ENCODE measurements at regions not wholly inside any gene's neighbourhood (a gene's known extent, or its start where the extent isn't known, plus 50 kb on each side); places are given as distances from the start of the nearest gene placed in this dataset.
A peak's percentile ranks its signal among the peaks of the same experiment; 100 is the strongest.
"Not testable (repeated sequence)": the region's sequence is repeated elsewhere in the genome, so short reads cannot be mapped to it uniquely, and the experiment has no call there.

- H3K9me3 ChIP-seq (ENCODE audit: control extremely low read depth in 1 of 5, control insufficient read depth in 4 of 5, insufficient read depth in 2 of 5, low read depth in 1 of 5, low read length in 4 of 5), result no peaks in the 10 kb centered on the region
- ChIA-PET CTCF (no interaction called here), POLR2A (no interaction called here)
- H3K4me3 ChIP-seq (ENCODE audit: control insufficient read depth in 1 of 7, extremely low read depth in 1 of 7, insufficient read depth in 4 of 7, low read depth in 2 of 7, low read length in 6 of 7), result no peak overlapping the region
- H3K4me1 ChIP-seq (ENCODE audit: control extremely low read depth in 1 of 4, control insufficient read depth in 4 of 4, insufficient read depth in 4 of 4, low read length in 3 of 4), result no peaks in the 10 kb centered on the region
- 85% methylated on average over 2 of the region's 3 CpGs for WGBS (ENCODE audit: insufficient coverage)
- no peaks in the 10 kb centered on the region for H3K36me3 ChIP-seq (ENCODE audit: control insufficient read depth in 4 of 4, insufficient read depth in 4 of 4, low read length in 3 of 4)
- peaks cover 0 to 26% (median 5%) of the 10 kb centered on the region in 5 experiments for H3K27me3 ChIP-seq (replicated peaks in 2 of 5; ENCODE audit: control insufficient read depth in 4 of 5, insufficient read depth in 5 of 5, low read length in 4 of 5)
- DNase-seq, result peak in 2 of 3 donors; percentile 2 to 3
- H3K27ac ChIP-seq (ENCODE audit: insufficient read depth in 1 of 2, low read depth in 1 of 2, low read length in 2 of 2, poor library complexity in 1 of 2, severe bottlenecking in 2 of 2), result no peak overlapping the region
Measured at GRCh38 chr9:1922026-1922425, 93.1 kb upstream of the SMARCA2 start.

- WGBS (ENCODE audit: insufficient coverage), result 95% methylated on average over 4 of the region's 6 CpGs
- H3K27me3 ChIP-seq (replicated peaks in 2 of 5; ENCODE audit: control insufficient read depth in 4 of 5, insufficient read depth in 5 of 5, low read length in 4 of 5), result peaks cover 0 to 3% (median 0%) of the 10 kb centered on the region in 5 experiments
- no peak for DNase-seq
- ChIA-PET CTCF (interaction anchor here (1.4 kb wide), 1 partner anchor 14 kb away, joined by 6 read pairs; no protein-coding TSS in a partner anchor), POLR2A (no interaction called here)
- H3K4me3 ChIP-seq (ENCODE audit: control insufficient read depth in 1 of 7, extremely low read depth in 1 of 7, insufficient read depth in 4 of 7, low read depth in 2 of 7, low read length in 6 of 7), result no peak overlapping the region
- no peaks in the 10 kb centered on the region for H3K36me3 ChIP-seq (ENCODE audit: control insufficient read depth in 4 of 4, insufficient read depth in 4 of 4, low read length in 3 of 4)
- no peaks in the 10 kb centered on the region for H3K4me1 ChIP-seq (ENCODE audit: control extremely low read depth in 1 of 4, control insufficient read depth in 4 of 4, insufficient read depth in 4 of 4, low read length in 3 of 4)
- H3K9me3 ChIP-seq (ENCODE audit: control extremely low read depth in 1 of 5, control insufficient read depth in 4 of 5, insufficient read depth in 2 of 5, low read depth in 1 of 5, low read length in 4 of 5), result no peaks in the 10 kb centered on the region
- H3K27ac ChIP-seq (ENCODE audit: insufficient read depth in 1 of 2, low read depth in 1 of 2, low read length in 2 of 2, poor library complexity in 1 of 2, severe bottlenecking in 2 of 2), result no peak overlapping the region
Measured at GRCh38 chr9:1927546-1927945, 87.6 kb upstream of the SMARCA2 start.

- no CpG with 5 or more reads among the region's 2 CpGs for WGBS (ENCODE audit: insufficient coverage)
- peaks cover 0 to 3% (median 0%) of the 10 kb centered on the region in 5 experiments for H3K27me3 ChIP-seq (replicated peaks in 2 of 5; ENCODE audit: control insufficient read depth in 4 of 5, insufficient read depth in 5 of 5, low read length in 4 of 5)
- ChIA-PET POLR2A (interaction anchor here (0.6 kb wide), 1 partner anchor 29 kb away, joined by 4 read pairs; no protein-coding TSS in a partner anchor), CTCF (no interaction called here)
- H3K4me1 ChIP-seq (ENCODE audit: control extremely low read depth in 1 of 4, control insufficient read depth in 4 of 4, insufficient read depth in 4 of 4, low read length in 3 of 4), result no peaks in the 10 kb centered on the region
- DNase-seq, result no peak
- no peak overlapping the region for H3K27ac ChIP-seq (ENCODE audit: insufficient read depth in 1 of 2, low read depth in 1 of 2, low read length in 2 of 2, poor library complexity in 1 of 2, severe bottlenecking in 2 of 2)
- H3K9me3 ChIP-seq (ENCODE audit: control extremely low read depth in 1 of 5, control insufficient read depth in 4 of 5, insufficient read depth in 2 of 5, low read depth in 1 of 5, low read length in 4 of 5), result no peaks in the 10 kb centered on the region
- no peak overlapping the region for H3K4me3 ChIP-seq (ENCODE audit: control insufficient read depth in 1 of 7, extremely low read depth in 1 of 7, insufficient read depth in 4 of 7, low read depth in 2 of 7, low read length in 6 of 7)
- H3K36me3 ChIP-seq (ENCODE audit: control insufficient read depth in 4 of 4, insufficient read depth in 4 of 4, low read length in 3 of 4), result no peaks in the 10 kb centered on the region
Measured at GRCh38 chr9:1929134-1929533, 86.0 kb upstream of the SMARCA2 start.

GRCh38 chr9:1929722-1930244 lies 85.4 kb upstream of the SMARCA2 start:
- POLR2A ChIA-PET, result no interaction called here

GRCh38 chr9:1930245-1930736 lies 84.9 kb upstream of the SMARCA2 start:
- WGBS (ENCODE audit: insufficient coverage), result 100% methylated on average over 3 of the region's 9 CpGs

More at GRCh38 chr9:1929722-1930244, 85.4 kb upstream of the SMARCA2 start:
- CTCF ChIA-PET, result no interaction called here
- H3K27me3 ChIP-seq (replicated peaks in 2 of 5; ENCODE audit: control insufficient read depth in 4 of 5, insufficient read depth in 5 of 5, low read length in 4 of 5), result peaks cover 0 to 3% (median 0%) of the 10 kb centered on the region in 5 experiments
- no peaks in the 10 kb centered on the region for H3K4me1 ChIP-seq (ENCODE audit: control extremely low read depth in 1 of 4, control insufficient read depth in 4 of 4, insufficient read depth in 4 of 4, low read length in 3 of 4)
- no peak overlapping the region for H3K27ac ChIP-seq (ENCODE audit: insufficient read depth in 1 of 2, low read depth in 1 of 2, low read length in 2 of 2, poor library complexity in 1 of 2, severe bottlenecking in 2 of 2)
- H3K4me3 ChIP-seq (ENCODE audit: control insufficient read depth in 1 of 7, extremely low read depth in 1 of 7, insufficient read depth in 4 of 7, low read depth in 2 of 7, low read length in 6 of 7), result no peak overlapping the region
- WGBS (ENCODE audit: insufficient coverage), result 100% methylated on average over 3 of the region's 5 CpGs
- no peaks in the 10 kb centered on the region for H3K36me3 ChIP-seq (ENCODE audit: control insufficient read depth in 4 of 4, insufficient read depth in 4 of 4, low read length in 3 of 4)
- DNase-seq, result no peak
- no peaks in the 10 kb centered on the region for H3K9me3 ChIP-seq (ENCODE audit: control extremely low read depth in 1 of 5, control insufficient read depth in 4 of 5, insufficient read depth in 2 of 5, low read depth in 1 of 5, low read length in 4 of 5)

GRCh38 chr9:1938135-1938534 lies 77.0 kb upstream of the SMARCA2 start:
- H3K4me3 ChIP-seq (ENCODE audit: control insufficient read depth in 1 of 7, extremely low read depth in 1 of 7, insufficient read depth in 4 of 7, low read depth in 2 of 7, low read length in 6 of 7), result no peak overlapping the region
- H3K36me3 ChIP-seq (ENCODE audit: control insufficient read depth in 4 of 4, insufficient read depth in 4 of 4, low read length in 3 of 4), result no peaks in the 10 kb centered on the region
- 88% methylated on average over 1 of the region's 1 CpG for WGBS (ENCODE audit: insufficient coverage)
- POLR2A ChIA-PET, result no interaction called here
- no peak overlapping the region for H3K27ac ChIP-seq (ENCODE audit: insufficient read depth in 1 of 2, low read depth in 1 of 2, low read length in 2 of 2, poor library complexity in 1 of 2, severe bottlenecking in 2 of 2)
- no peaks in the 10 kb centered on the region for H3K4me1 ChIP-seq (ENCODE audit: control extremely low read depth in 1 of 4, control insufficient read depth in 4 of 4, insufficient read depth in 4 of 4, low read length in 3 of 4)
- H3K27me3 ChIP-seq (replicated peaks in 2 of 5; ENCODE audit: control insufficient read depth in 4 of 5, insufficient read depth in 5 of 5, low read length in 4 of 5), result no peaks in the 10 kb centered on the region
- no peak for DNase-seq
- H3K9me3 ChIP-seq (ENCODE audit: control extremely low read depth in 1 of 5, control insufficient read depth in 4 of 5, insufficient read depth in 2 of 5, low read depth in 1 of 5, low read length in 4 of 5), result peaks cover 0 to 2% (median 0%) of the 10 kb centered on the region in 5 experiments
- CTCF ChIA-PET, result no interaction called here

More at GRCh38 chr9:1930245-1930736, 84.9 kb upstream of the SMARCA2 start:
- POLR2A ChIA-PET; H3K4me1 ChIP-seq (ENCODE audit: control extremely low read depth in 1 of 4, control insufficient read depth in 4 of 4, insufficient read depth in 4 of 4, low read length in 3 of 4); H3K4me3 ChIP-seq (ENCODE audit: control insufficient read depth in 1 of 7, extremely low read depth in 1 of 7, insufficient read depth in 4 of 7, low read depth in 2 of 7, low read length in 6 of 7); H3K27me3 ChIP-seq (replicated peaks in 2 of 5; ENCODE audit: control insufficient read depth in 4 of 5, insufficient read depth in 5 of 5, low read length in 4 of 5); CTCF ChIA-PET; H3K9me3 ChIP-seq (ENCODE audit: control extremely low read depth in 1 of 5, control insufficient read depth in 4 of 5, insufficient read depth in 2 of 5, low read depth in 1 of 5, low read length in 4 of 5); H3K27ac ChIP-seq (ENCODE audit: insufficient read depth in 1 of 2, low read depth in 1 of 2, low read length in 2 of 2, poor library complexity in 1 of 2, severe bottlenecking in 2 of 2); H3K36me3 ChIP-seq (ENCODE audit: control insufficient read depth in 4 of 4, insufficient read depth in 4 of 4, low read length in 3 of 4): not testable (repeated sequence)
- peak in 1 of 3 donors; percentile 6 for DNase-seq

- CTCF ChIA-PET, result no interaction called here
Measured at GRCh38 chr9:1938675-1939170, 76.4 kb upstream of the SMARCA2 start.

More at GRCh38 chr9:1938675-1939170, 76.4 kb upstream of the SMARCA2 start:
- POLR2A ChIA-PET, result no interaction called here
- 80% methylated on average over 1 of the region's 2 CpGs for WGBS (ENCODE audit: insufficient coverage)
- H3K9me3 ChIP-seq (ENCODE audit: control extremely low read depth in 1 of 5, control insufficient read depth in 4 of 5, insufficient read depth in 2 of 5, low read depth in 1 of 5, low read length in 4 of 5), result peaks cover 0 to 2% (median 0%) of the 10 kb centered on the region in 5 experiments
- DNase-seq, result no peak
- H3K27ac ChIP-seq (ENCODE audit: insufficient read depth in 1 of 2, low read depth in 1 of 2, low read length in 2 of 2, poor library complexity in 1 of 2, severe bottlenecking in 2 of 2), result no peak overlapping the region
- no peak overlapping the region for H3K4me3 ChIP-seq (ENCODE audit: control insufficient read depth in 1 of 7, extremely low read depth in 1 of 7, insufficient read depth in 4 of 7, low read depth in 2 of 7, low read length in 6 of 7)
- H3K27me3 ChIP-seq (replicated peaks in 2 of 5; ENCODE audit: control insufficient read depth in 4 of 5, insufficient read depth in 5 of 5, low read length in 4 of 5), result no peaks in the 10 kb centered on the region
- H3K36me3 ChIP-seq (ENCODE audit: control insufficient read depth in 4 of 4, insufficient read depth in 4 of 4, low read length in 3 of 4), result no peaks in the 10 kb centered on the region
- no peaks in the 10 kb centered on the region for H3K4me1 ChIP-seq (ENCODE audit: control extremely low read depth in 1 of 4, control insufficient read depth in 4 of 4, insufficient read depth in 4 of 4, low read length in 3 of 4)

All from common myeloid progenitor, CD34-positive (primary cell).